Cardiac muscle cell (in vitro differentiated cells and primary cell): ENCODE measurements at regions not wholly inside any gene's neighbourhood (a gene's known extent, or its start where the extent isn't known, plus 50 kb on each side); places are given as distances from the start of the nearest gene placed in this dataset.

ENCODE experiments used
- DNase-seq, 2 donors: peaks; one replicate each; pipeline versions ENCODE4 v3.0.0 to v3.0.0-alpha.2; 2010 to 2017; ENCODE audit warnings: low read depth in 1 of 2, low spot score in 1 of 2
- H3K27ac ChIP-seq: fragments of 200-600 bp; sonication (generic); 2 replicates; pipeline ENCODE4 v1.5.1; 2016
- H3K27me3 ChIP-seq: fragments of 200-600 bp; sonication (generic); 2 replicates; pipeline ENCODE4 v1.6.0; 2016; ENCODE audit warnings: control low read depth
- H3K36me3 ChIP-seq: fragments of 200-600 bp; sonication (generic); 2 replicates; pipeline ENCODE4 v1.5.1; 2016; ENCODE audit warnings: control low read depth
- H3K4me1 ChIP-seq: fragments of 200-600 bp; sonication (generic); 2 replicates; pipeline ENCODE4 v1.8.1; 2017; ENCODE audit warnings: low read depth, mild to moderate bottlenecking, mixed run types
- H3K4me3 ChIP-seq: fragments of 200-600 bp; sonication (generic); 2 replicates; pipeline ENCODE4 v1.5.1; 2016; ENCODE audit warnings: mild to moderate bottlenecking
- H3K9me3 ChIP-seq: fragments of 200-600 bp; sonication (generic); 2 replicates; pipeline ENCODE4 v1.5.1; 2017; ENCODE audit warnings: low read depth, mild to moderate bottlenecking, control low read depth
- TF ChIP-seq, protein P1 (sequence below): IDR thresholded peaks from 2 replicates; pipeline ENCODE4 v1.5.1; 2012; ENCODE audit warnings: low read depth, mild to moderate bottlenecking, low read length

GRCh38 chr2:49577041-49577440 is 422.7 kb upstream of the FSHR start:
- Histone ChIP-seq H3K4me3 (no peak overlapping the region), H3K36me3 (no peaks in the 10 kb centered on the region), H3K27ac (no peak overlapping the region), H3K9me3 (no peaks in the 10 kb centered on the region), H3K4me1 (no peaks in the 10 kb centered on the region), H3K27me3 (no peaks in the 10 kb centered on the region)
- no peak for DNase-seq
- TF ChIP-seq, protein P1, sequence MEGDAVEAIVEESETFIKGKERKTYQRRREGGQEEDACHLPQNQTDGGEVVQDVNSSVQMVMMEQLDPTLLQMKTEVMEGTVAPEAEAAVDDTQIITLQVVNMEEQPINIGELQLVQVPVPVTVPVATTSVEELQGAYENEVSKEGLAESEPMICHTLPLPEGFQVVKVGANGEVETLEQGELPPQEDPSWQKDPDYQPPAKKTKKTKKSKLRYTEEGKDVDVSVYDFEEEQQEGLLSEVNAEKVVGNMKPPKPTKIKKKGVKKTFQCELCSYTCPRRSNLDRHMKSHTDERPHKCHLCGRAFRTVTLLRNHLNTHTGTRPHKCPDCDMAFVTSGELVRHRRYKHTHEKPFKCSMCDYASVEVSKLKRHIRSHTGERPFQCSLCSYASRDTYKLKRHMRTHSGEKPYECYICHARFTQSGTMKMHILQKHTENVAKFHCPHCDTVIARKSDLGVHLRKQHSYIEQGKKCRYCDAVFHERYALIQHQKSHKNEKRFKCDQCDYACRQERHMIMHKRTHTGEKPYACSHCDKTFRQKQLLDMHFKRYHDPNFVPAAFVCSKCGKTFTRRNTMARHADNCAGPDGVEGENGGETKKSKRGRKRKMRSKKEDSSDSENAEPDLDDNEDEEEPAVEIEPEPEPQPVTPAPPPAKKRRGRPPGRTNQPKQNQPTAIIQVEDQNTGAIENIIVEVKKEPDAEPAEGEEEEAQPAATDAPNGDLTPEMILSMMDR = no peak

DNA sequence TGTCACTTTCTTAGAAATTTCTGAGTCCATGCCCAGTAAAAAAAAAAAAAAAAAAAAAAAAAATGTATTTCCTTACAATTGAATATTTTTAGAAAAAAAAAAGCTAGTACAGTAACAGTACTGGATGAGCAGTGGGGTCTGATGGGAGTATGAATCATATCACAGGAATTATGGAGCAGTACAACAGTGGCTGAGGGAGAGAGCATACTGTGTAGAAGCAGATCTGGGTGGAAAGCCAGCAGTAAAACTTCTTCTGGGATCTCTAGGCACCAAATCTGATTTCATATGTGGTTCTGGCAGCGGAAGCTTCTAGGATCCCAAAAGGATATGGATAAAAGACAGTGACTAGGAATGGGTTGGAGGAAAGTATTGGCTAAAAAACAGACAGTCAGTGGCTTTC is 414.9 kb upstream of the FSHR start:
- no peaks in the 10 kb centered on the region for H3K27me3 ChIP-seq
- H3K4me3 ChIP-seq = no peak overlapping the region
- H3K4me1 ChIP-seq = no peaks in the 10 kb centered on the region
- TF ChIP-seq, protein P1 = no peak
- H3K9me3 ChIP-seq = no peaks in the 10 kb centered on the region
- no peak for DNase-seq
- no peaks in the 10 kb centered on the region for H3K36me3 ChIP-seq
- H3K27ac ChIP-seq = no peak overlapping the region

GRCh38 chr2:49567811-49568600 is 413.7 kb upstream of the FSHR start:
- Histone ChIP-seq H3K4me1 (no peaks in the 10 kb centered on the region), H3K9me3 (no peaks in the 10 kb centered on the region), H3K27me3 (no peaks in the 10 kb centered on the region), H3K27ac (no peak overlapping the region), H3K36me3 (no peaks in the 10 kb centered on the region), H3K4me3 (no peak overlapping the region)
- no peak for DNase-seq
- TF ChIP-seq, protein P1 = no peak

- Histone ChIP-seq H3K36me3 (no peaks in the 10 kb centered on the region), H3K27ac (no peak overlapping the region), H3K9me3 (no peaks in the 10 kb centered on the region), H3K4me3 (no peak overlapping the region), H3K4me1 (no peaks in the 10 kb centered on the region), H3K27me3 (no peaks in the 10 kb centered on the region)
- TF ChIP-seq, protein P1 = no peak
- DNase-seq = no peak
These were observed 412.7 kb upstream of the FSHR start for GRCh38 chr2:49567021-49567420.

DNA sequence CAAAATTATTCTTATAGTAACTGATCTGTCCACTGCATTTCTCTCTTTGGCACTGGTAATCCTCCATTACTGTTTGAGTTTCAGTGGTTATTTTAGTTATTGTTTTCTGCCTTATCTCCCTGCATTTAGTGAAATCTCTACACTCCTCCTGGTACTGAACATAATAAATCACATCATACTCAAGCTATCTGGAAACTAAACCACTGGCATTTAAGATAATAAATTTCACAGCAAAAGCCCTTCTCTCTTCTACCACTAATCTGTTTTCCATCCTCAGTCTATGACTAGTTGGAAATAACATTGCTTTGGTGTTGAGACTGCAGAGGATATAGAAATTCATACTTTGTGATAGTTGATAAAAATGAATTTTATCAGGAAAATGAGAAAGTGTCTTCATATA is 399.3 kb upstream of the FSHR start:
- TF ChIP-seq, protein P1 = no peak

DNA sequence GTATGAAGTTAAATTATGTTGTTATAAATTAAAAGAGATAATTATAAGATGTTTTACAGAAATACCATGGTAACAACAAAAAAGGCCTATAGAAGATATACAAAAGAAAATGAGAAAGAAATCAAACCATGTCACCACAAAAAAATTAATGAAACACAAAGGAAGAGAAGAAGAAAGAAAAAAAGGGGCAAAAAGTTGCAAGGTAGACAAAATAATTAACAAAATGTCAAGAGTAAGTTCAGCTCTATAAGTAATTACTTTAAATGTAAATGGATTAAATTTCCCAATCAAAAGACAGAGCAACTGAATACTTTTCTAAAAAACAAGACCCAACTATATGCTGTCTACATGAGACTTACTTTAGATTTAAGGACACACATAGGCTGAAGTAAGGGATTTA is 378.4 kb upstream of the FSHR start:
- H3K4me1 ChIP-seq = no peaks in the 10 kb centered on the region
- H3K27ac ChIP-seq = no peak overlapping the region
- H3K36me3 ChIP-seq = no peaks in the 10 kb centered on the region
- H3K27me3 ChIP-seq = no peaks in the 10 kb centered on the region
- no peaks in the 10 kb centered on the region for H3K9me3 ChIP-seq
- DNase-seq = no peak
- no peak overlapping the region for H3K4me3 ChIP-seq
- TF ChIP-seq, protein P1 = no peak

More for the DNA sequence above, 399.3 kb upstream of the FSHR start:
- no peaks in the 10 kb centered on the region for H3K9me3 ChIP-seq
- H3K4me1 ChIP-seq = no peaks in the 10 kb centered on the region
- H3K36me3 ChIP-seq = no peaks in the 10 kb centered on the region
- H3K27me3 ChIP-seq = no peaks in the 10 kb centered on the region
- no peak overlapping the region for H3K27ac ChIP-seq
- no peak for DNase-seq
- no peak overlapping the region for H3K4me3 ChIP-seq
